Neural cell (in vitro differentiated cells): ENCODE measurements at regions not wholly inside any gene's neighbourhood (a gene's known extent, or its start where the extent isn't known, plus 50 kb on each side); places are given as distances from the start of the nearest gene placed in this dataset.

Source experiments
- EP300 ChIP-seq: fragments of 450-650 bp; conservative IDR thresholded peaks from 2 replicates; pipeline ENCODE4 v1.6.1; 2014; ENCODE audit warnings: antibody characterized with exemption, mild to moderate bottlenecking, moderate library complexity; ENCODE audit not compliant: poor library complexity, severe bottlenecking
- MXI1 ChIP-seq: fragments of 450-650 bp; conservative IDR thresholded peaks from 2 replicates; pipeline ENCODE4 v1.6.1; 2014; ENCODE audit warnings: antibody characterized with exemption, mild to moderate bottlenecking; ENCODE audit not compliant: poor library complexity, severe bottlenecking
- POLR2AphosphoS5 ChIP-seq: IDR thresholded peaks from 2 replicates; pipeline ENCODE4 v1.6.1; 2012
- RAD21 ChIP-seq: fragments of 450-650 bp; conservative IDR thresholded peaks from 2 replicates; pipeline ENCODE4 v1.6.1; 2014; ENCODE audit warnings: antibody characterized with exemption, mild to moderate bottlenecking, moderate library complexity
- SMC3 ChIP-seq: fragments of 450-650 bp; conservative IDR thresholded peaks from 2 replicates; pipeline ENCODE4 v1.6.1; 2014; ENCODE audit warnings: antibody characterized with exemption, mild to moderate bottlenecking, moderate library complexity; ENCODE audit not compliant: poor library complexity
- TF ChIP-seq, protein P1 (sequence below): fragments of 450-650 bp; IDR thresholded peaks from 2 replicates; pipeline ENCODE4 v1.5.1; 2014; ENCODE audit warnings: antibody characterized with exemption, mild to moderate bottlenecking, moderate library complexity; ENCODE audit not compliant: poor library complexity, severe bottlenecking

DNA sequence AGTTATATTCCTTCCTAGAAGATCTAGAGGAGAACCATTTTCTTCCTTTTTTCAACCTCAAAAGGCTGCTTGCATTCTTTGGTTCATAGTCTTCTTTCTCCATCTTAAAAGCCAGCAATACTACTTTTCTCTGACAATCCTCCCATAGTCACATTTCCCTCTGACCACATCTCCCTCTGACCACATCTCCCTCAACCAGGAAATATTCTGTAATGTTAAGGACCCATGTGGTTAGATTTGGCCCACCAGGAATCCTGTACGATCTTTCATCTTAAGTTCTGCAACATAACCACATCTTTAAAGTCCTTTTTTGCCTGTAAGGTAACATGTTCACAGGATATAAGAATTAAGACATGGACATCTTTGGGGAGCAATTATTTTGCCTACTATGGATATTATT lies 179.4 kb upstream of the SPEF2 start:
- TF ChIP-seq, protein P1, sequence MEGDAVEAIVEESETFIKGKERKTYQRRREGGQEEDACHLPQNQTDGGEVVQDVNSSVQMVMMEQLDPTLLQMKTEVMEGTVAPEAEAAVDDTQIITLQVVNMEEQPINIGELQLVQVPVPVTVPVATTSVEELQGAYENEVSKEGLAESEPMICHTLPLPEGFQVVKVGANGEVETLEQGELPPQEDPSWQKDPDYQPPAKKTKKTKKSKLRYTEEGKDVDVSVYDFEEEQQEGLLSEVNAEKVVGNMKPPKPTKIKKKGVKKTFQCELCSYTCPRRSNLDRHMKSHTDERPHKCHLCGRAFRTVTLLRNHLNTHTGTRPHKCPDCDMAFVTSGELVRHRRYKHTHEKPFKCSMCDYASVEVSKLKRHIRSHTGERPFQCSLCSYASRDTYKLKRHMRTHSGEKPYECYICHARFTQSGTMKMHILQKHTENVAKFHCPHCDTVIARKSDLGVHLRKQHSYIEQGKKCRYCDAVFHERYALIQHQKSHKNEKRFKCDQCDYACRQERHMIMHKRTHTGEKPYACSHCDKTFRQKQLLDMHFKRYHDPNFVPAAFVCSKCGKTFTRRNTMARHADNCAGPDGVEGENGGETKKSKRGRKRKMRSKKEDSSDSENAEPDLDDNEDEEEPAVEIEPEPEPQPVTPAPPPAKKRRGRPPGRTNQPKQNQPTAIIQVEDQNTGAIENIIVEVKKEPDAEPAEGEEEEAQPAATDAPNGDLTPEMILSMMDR: no peak
- TF ChIP-seq POLR2AphosphoS5 (no peak), EP300 (no peak), SMC3 (no peak), RAD21 (no peak), MXI1 (no peak)
